Adrenal gland (tissue), 9 donors: ENCODE measurements at regions not wholly inside any gene's neighbourhood (a gene's known extent, or its start where the extent isn't known, plus 50 kb on each side); places are given as distances from the start of the nearest gene placed in this dataset.

ENCODE experiments used
- DNase-seq, 7 donors: peaks; one replicate each; pipeline ENCODE4 v3.0.0-alpha.2; 2019 to 2020
- H3K27ac ChIP-seq, 5 donors: fragments of 200-600 bp; sonication (generic) in 4 of 5; 1 replicate in 3 of 5; 2 replicates in 2 of 5; pipeline versions ENCODE4 v1.5.1 to v1.8.0; 2016 to 2020; ENCODE audit warnings: mild to moderate bottlenecking in 1 of 5
- H3K27me3 ChIP-seq: fragments of 200-600 bp; 2 replicates; pipeline ENCODE4 v1.8.0; 2021
- H3K36me3 ChIP-seq, 2 donors: fragments of 200-600 bp; replicated peaks in 1 of 2; 1 replicate in 1 of 2; 2 replicates in 1 of 2; pipeline versions ENCODE4 v1.5.1 to v1.8.0; 2018 to 2022
- H3K4me1 ChIP-seq, 2 donors: fragments of 200-600 bp; replicated peaks in 1 of 2; 1 replicate in 1 of 2; 2 replicates in 1 of 2; pipeline versions ENCODE4 v1.5.1 to v1.8.0; 2018 to 2021
- H3K4me3 ChIP-seq, 4 donors: fragments of 200-600 bp; sonication (generic) in 3 of 4; one replicate each; pipeline ENCODE4 v1.5.1; 2016 to 2018
- H3K9me3 ChIP-seq, 3 donors: fragments of 200-600 bp; sonication (generic) in 1 of 3; replicated peaks in 1 of 3; 1 replicate in 2 of 3; 2 replicates in 1 of 3; pipeline versions ENCODE4 v1.5.1 to v1.8.0; 2016 to 2021
- POLR2A ChIP-seq, 2 donors: fragments of 450-650 bp; IDR thresholded peaks; one replicate each; pipeline ENCODE4 v1.6.1; 2017; ENCODE audit warnings: antibody characterized with exemption in 2 of 2, mild to moderate bottlenecking in 2 of 2, moderate library complexity in 1 of 2
- WGBS, 4 donors: extraction: QIAGEN DNeasy Blood & Tissue Kit in 2 of 4; methylation state at CpG; one replicate each; pipeline versions ENCODE4 v1.1.5 to v1.1.7; 2013 to 2017; 5-methylcytosine and 5-hydroxymethylcytosine counted together
- intact Hi-C, 2 donors: fragments of 100-400 bp; cut with DNase I; formaldehyde crosslinking; loops; one replicate each; pipeline versions ENCODE4 v1.14.1 to v1.15.0; 2022 to 2023
- TF ChIP-seq, protein P1 (sequence below), 6 experiments: fragments of 450-650 bp in 4 of 6; fragments of 200-600 bp in 2 of 6; sonication (generic) in 1 of 6; IDR thresholded peaks; 1 replicate in 5 of 6; 2 replicates in 1 of 6; pipeline versions ENCODE4 v1.5.1 to v1.8.0; 2016 to 2021; ENCODE audit warnings: antibody characterized with exemption in 6 of 6, mild to moderate bottlenecking in 2 of 6, moderate library complexity in 1 of 6
- donor health status: healthy with polysubstance abuse.
- donor health status: Bipolar disorder and iron deficiency.
- donor health status: DM: yes; HTN: yes; CAD: no.
- donor health status: DM: no; HTN: no; CAD: no.
- donor health status: DM: no; HTN: no; CAD: no.

DNA sequence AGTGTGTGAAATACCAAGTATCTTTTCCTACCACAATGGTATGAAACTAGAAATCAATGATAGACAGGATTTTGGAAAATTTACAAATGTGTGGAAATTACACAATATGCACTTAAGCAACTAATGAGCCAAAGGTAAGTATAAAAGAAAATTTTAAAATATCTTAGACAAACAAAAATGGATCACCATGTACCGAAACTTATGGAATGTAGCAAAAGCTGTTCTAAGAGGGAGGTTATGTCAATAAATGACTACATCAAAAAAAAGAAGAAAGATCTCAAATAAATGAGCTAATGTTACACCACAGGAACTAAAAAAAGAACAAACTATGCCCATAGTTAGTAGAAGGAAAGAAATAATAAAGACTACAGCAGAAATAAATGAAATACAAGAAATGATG, 1084.1 kb downstream of the TECRL start:
- WGBS, 4 donors = 54 to 66% (median 63%) methylated on average over 1 of the region's 1 CpG
- DNase-seq = no peak
- Histone ChIP-seq H3K27ac (no peak overlapping the region), H3K27me3 (no peaks in the 10 kb centered on the region), H3K4me3 (no peak overlapping the region), H3K9me3 (no peaks in the 10 kb centered on the region), H3K36me3 (no peaks in the 10 kb centered on the region), H3K4me1 (no peaks in the 10 kb centered on the region)
- no peak for TF ChIP-seq POLR2A (IDR thresholded peaks at IDR 0.05)
- TF ChIP-seq, protein P1, sequence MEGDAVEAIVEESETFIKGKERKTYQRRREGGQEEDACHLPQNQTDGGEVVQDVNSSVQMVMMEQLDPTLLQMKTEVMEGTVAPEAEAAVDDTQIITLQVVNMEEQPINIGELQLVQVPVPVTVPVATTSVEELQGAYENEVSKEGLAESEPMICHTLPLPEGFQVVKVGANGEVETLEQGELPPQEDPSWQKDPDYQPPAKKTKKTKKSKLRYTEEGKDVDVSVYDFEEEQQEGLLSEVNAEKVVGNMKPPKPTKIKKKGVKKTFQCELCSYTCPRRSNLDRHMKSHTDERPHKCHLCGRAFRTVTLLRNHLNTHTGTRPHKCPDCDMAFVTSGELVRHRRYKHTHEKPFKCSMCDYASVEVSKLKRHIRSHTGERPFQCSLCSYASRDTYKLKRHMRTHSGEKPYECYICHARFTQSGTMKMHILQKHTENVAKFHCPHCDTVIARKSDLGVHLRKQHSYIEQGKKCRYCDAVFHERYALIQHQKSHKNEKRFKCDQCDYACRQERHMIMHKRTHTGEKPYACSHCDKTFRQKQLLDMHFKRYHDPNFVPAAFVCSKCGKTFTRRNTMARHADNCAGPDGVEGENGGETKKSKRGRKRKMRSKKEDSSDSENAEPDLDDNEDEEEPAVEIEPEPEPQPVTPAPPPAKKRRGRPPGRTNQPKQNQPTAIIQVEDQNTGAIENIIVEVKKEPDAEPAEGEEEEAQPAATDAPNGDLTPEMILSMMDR (IDR thresholded peaks at IDR 0.05) = no peak
- intact Hi-C loops = no loop called here

- no peaks in the 10 kb centered on the region for H3K9me3 ChIP-seq
- intact Hi-C loops = no loop called here
- H3K36me3 ChIP-seq = no peaks in the 10 kb centered on the region
- no peak overlapping the region for H3K27ac ChIP-seq
- H3K4me1 ChIP-seq = no peaks in the 10 kb centered on the region
- no peak for DNase-seq
- H3K27me3 ChIP-seq = no peaks in the 10 kb centered on the region
- WGBS, 4 donors = 0% methylated on average over 1 of the region's 1 CpG
- no peak overlapping the region for H3K4me3 ChIP-seq
- no peak for TF ChIP-seq POLR2A (IDR thresholded peaks at IDR 0.05)
- TF ChIP-seq, protein P1 (IDR thresholded peaks at IDR 0.05) = no peak
These were observed 1092.6 kb downstream of the TECRL start for GRCh38 chr4:63316633-63317032.

DNA sequence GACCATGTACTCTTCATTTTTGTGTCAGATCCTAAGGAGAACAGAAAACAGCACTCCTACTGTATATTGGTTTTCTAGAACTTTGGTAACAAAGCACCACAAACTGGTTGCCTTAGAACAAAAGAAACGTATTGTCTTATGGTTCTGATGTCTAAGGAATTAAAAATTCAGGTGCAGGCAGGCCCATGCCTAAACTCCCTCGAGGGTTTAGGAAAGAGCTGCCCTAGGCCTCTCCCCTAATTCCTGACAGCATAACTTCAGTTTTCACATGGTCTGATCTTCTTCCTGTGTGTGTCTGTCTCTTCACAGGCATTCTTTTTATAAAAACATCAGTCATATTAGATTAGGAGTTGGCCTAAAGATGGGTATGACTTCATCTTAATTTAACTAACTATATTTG, 1093.6 kb downstream of the TECRL start:
- 44 to 63% (median 50%) methylated on average over 2 of the region's 2 CpGs for WGBS, 4 donors
- Histone ChIP-seq H3K36me3 (no peaks in the 10 kb centered on the region), H3K27ac (no peak overlapping the region), H3K27me3 (no peaks in the 10 kb centered on the region), H3K4me3 (no peak overlapping the region), H3K4me1 (no peaks in the 10 kb centered on the region), H3K9me3 (no peaks in the 10 kb centered on the region)
- DNase-seq = no peak
- TF ChIP-seq, protein P1 (IDR thresholded peaks at IDR 0.05) = no peak
- no peak for TF ChIP-seq POLR2A (IDR thresholded peaks at IDR 0.05)
- intact Hi-C loops = no loop called here

DNA sequence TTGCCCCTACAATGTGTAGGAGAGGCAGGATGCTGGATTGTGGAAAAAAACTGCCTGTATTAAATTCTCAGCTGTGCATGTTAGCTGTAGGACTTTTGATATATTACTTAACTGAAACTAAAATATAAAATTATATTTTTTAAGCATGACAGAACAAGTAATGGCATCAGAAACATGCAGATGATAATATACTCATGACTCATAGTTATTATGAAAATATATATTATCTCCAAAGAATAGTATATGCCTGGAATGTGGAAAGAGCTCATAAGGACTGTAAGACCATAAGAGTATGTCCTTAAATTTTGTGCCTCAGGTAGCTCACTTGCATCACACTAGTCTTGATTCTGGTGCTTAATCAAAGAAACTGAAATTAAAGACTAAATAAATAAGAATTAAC, 1100.6 kb downstream of the TECRL start:
- H3K9me3 ChIP-seq = no peaks in the 10 kb centered on the region
- H3K4me1 ChIP-seq = no peaks in the 10 kb centered on the region
- H3K4me3 ChIP-seq = no peak overlapping the region
- DNase-seq = no peak
- intact Hi-C loops = no loop called here
- no peaks in the 10 kb centered on the region for H3K27me3 ChIP-seq
- TF ChIP-seq, protein P1 (IDR thresholded peaks at IDR 0.05) = no peak
- no peak for TF ChIP-seq POLR2A (IDR thresholded peaks at IDR 0.05)
- no peak overlapping the region for H3K27ac ChIP-seq
- no peaks in the 10 kb centered on the region for H3K36me3 ChIP-seq
